GM12878 (cell line): ENCODE measurements at regions not wholly inside any gene's neighbourhood (a gene's known extent, or its start where the extent isn't known, plus 50 kb on each side); places are given as distances from the start of the nearest gene placed in this dataset.

Experiments
- ATAC-seq: fragments of 200-7000 bp; cut with Tn5 transposase; 3 replicates; pipeline ENCODE4 v1.9.1; 2020; ENCODE audit warnings: mild to moderate bottlenecking, moderate library complexity
- BruUV-seq: library from RNA; stranded (reverse); fragments of 400-500 nt; replicated peaks from 2 replicates; lab custom pipeline; 2021; lab: Mats Ljungman, UMichigan
- CTCF ChIA-PET: fragments of 300-600 bp; sonication (Branson Sonifier 250); formaldehyde crosslinking; extraction: SDS; loops from one replicate; lab custom pipeline; 2021; ENCODE audit warnings: inconsistent platforms; lab: Yijun Ruan, JAX
- POLR2A ChIA-PET: fragments of 350-600 bp; formaldehyde crosslinking; extraction: SDS; loops from one replicate; lab custom pipeline; 2021; ENCODE audit warnings: inconsistent platforms; lab: Charles Lee
- RAD21 ChIA-PET: fragments of 300-600 bp; sonication (Branson Sonifier 250); formaldehyde crosslinking; loops from one replicate; lab custom pipeline; 2023; ENCODE audit warnings: antibody characterized with exemption; ENCODE audit not compliant: unreplicated experiment; lab: Charles Lee
- SMC1A ChIA-PET: fragments of 300-600 bp; sonication (Branson Sonifier 250); formaldehyde crosslinking; loops from one replicate; lab custom pipeline; 2023; ENCODE audit not compliant: unreplicated experiment, uncharacterized antibody; lab: Charles Lee
- DNase-seq: peaks from one replicate; pipeline ENCODE4 v3.0.0-alpha.2; 2011; ENCODE audit warnings: low read depth, low spot score
- FAIRE-seq: peaks from 3 replicates; lab custom pipeline; 2011; peaks lifted over from hg19 to GRCh38; lab: Jason Lieb, UNC
- H2AFZ ChIP-seq: 2 replicates; pipeline ENCODE4 v1.6.0; 2011; ENCODE audit warnings: low read depth, low read length, control low read depth; ENCODE audit not compliant: control insufficient read depth
- H3K27ac ChIP-seq: 2 replicates; pipeline ENCODE4 v1.5.1; 2011; ENCODE audit warnings: control low read depth; ENCODE audit not compliant: control insufficient read depth, insufficient read depth
- H3K27me3 ChIP-seq, 2 experiments: replicated peaks in 1 of 2; 2 replicates each; pipeline versions ENCODE4 v1.6.0 to v1.6.1; 2011; ENCODE audit warnings: low read length in 1 of 2; ENCODE audit not compliant: control insufficient read depth in 2 of 2, insufficient read depth in 2 of 2
- H3K36me3 ChIP-seq, 2 experiments: 2 replicates each; pipeline ENCODE4 v1.5.1; 2011; ENCODE audit warnings: low read length in 1 of 2; ENCODE audit not compliant: control insufficient read depth in 2 of 2, insufficient read depth in 2 of 2
- H3K4me1 ChIP-seq: 2 replicates; pipeline ENCODE4 v1.6.1; 2011; ENCODE audit warnings: mild to moderate bottlenecking, low read length, moderate library complexity, mixed read lengths; ENCODE audit not compliant: control insufficient read depth, insufficient read depth
- H3K4me2 ChIP-seq: 2 replicates; pipeline ENCODE4 v1.6.0; 2011; ENCODE audit warnings: control low read depth; ENCODE audit not compliant: control insufficient read depth, insufficient read depth
- H3K4me3 ChIP-seq: fragments of 200-600 bp; sonication (generic); 2 replicates; pipeline ENCODE4 v1.5.1; 2016
- H3K79me2 ChIP-seq: 2 replicates; pipeline ENCODE4 v1.6.0; 2011; ENCODE audit warnings: low read length; ENCODE audit not compliant: control insufficient read depth, insufficient read depth
- H3K9ac ChIP-seq: 2 replicates; pipeline ENCODE4 v1.8.0; 2011; ENCODE audit warnings: low read length, control low read depth, mixed read lengths; ENCODE audit not compliant: control insufficient read depth, insufficient read depth
- H3K9me3 ChIP-seq: replicated peaks from 3 replicates; pipeline ENCODE4 v1.5.1; 2011; ENCODE audit warnings: mild to moderate bottlenecking, low read length; ENCODE audit not compliant: control insufficient read depth, insufficient read depth
- H4K20me1 ChIP-seq: 2 replicates; pipeline ENCODE4 v1.6.0; 2011; ENCODE audit not compliant: control insufficient read depth, insufficient read depth
- CHD4 ChIP-seq: fragments of 200-600 bp; sonication (generic); IDR thresholded peaks from 2 replicates; pipeline ENCODE4 v1.6.1; 2016; ENCODE audit warnings: mild to moderate bottlenecking
- CUX1 ChIP-seq: IDR thresholded peaks from 2 replicates; pipeline ENCODE4 v1.6.1; 2012; ENCODE audit warnings: improper control_type of control experiment, low read depth, low read length; ENCODE audit not compliant: insufficient replicate concordance
- FOXK2 ChIP-seq: fragments of 450-650 bp; IDR thresholded peaks from 2 replicates; pipeline ENCODE4 v1.6.1; 2017; ENCODE audit warnings: mild to moderate bottlenecking, moderate library complexity
- JUNB ChIP-seq: IDR thresholded peaks from 2 replicates; pipeline ENCODE4 v1.6.1; 2016; ENCODE audit warnings: antibody characterized with exemption, mild to moderate bottlenecking
- MTA2 ChIP-seq: fragments of 450-650 bp; IDR thresholded peaks from 2 replicates; pipeline ENCODE4 v1.6.1; 2016; ENCODE audit warnings: low read depth, mild to moderate bottlenecking, moderate library complexity
- NFYB ChIP-seq: IDR thresholded peaks from 2 replicates; pipeline ENCODE4 v1.6.1; 2011; ENCODE audit warnings: low read depth, mild to moderate bottlenecking, low read length, improper control_type of control experiment, moderate library complexity; ENCODE audit not compliant: insufficient read depth
- PML ChIP-seq: IDR thresholded peaks from 2 replicates; pipeline ENCODE4 v1.6.1; 2012; ENCODE audit warnings: low read length, inconsistent platforms
- USF2 ChIP-seq: IDR thresholded peaks from 2 replicates; pipeline ENCODE4 v1.6.1; 2011; ENCODE audit warnings: low read depth, low read length, improper control_type of control experiment, borderline replicate concordance
- WGBS: methylation state at CpG from one replicate; pipeline ENCODE4 v1.1.6; 2016; ENCODE audit warnings: low lambda C conversion rate; ENCODE audit not compliant: insufficient replicate concordance, insufficient coverage; ENCODE audit errors: missing lambda C conversion rate; 5-methylcytosine and 5-hydroxymethylcytosine counted together
- in situ Hi-C: fragments of 300-500 bp; cut with MboI; formaldehyde crosslinking; loops from 9 replicates; pipeline ENCODE4 v1.14.3; 2018; ENCODE audit warnings: mixed read lengths
- intact Hi-C: fragments of 100-400 bp; cut with micrococcal nuclease; formaldehyde crosslinking; loops from one replicate; pipeline ENCODE4 v1.14.2; 2022; ENCODE audit not compliant: unreplicated experiment

GRCh38 chr9:11417782-11418181 is 805.0 kb upstream of the PTPRD start:
- FAIRE-seq (no peak), ATAC-seq (no peak), DNase-seq (no peak)
- POLR2A ChIA-PET: no interaction called here
- Histone ChIP-seq H3K4me1 (no peaks in the 10 kb centered on the region), H3K36me3 (no peaks in the 10 kb centered on the region), H4K20me1 (no peaks in the 10 kb centered on the region), H3K79me2 (no peaks in the 10 kb centered on the region), H3K27ac (no peak overlapping the region), H2AFZ (no peak overlapping the region), H3K9ac (no peak overlapping the region), H3K4me3 (no peak overlapping the region), H3K4me2 (no peak overlapping the region)
- intact Hi-C loops: no loop called here
- RAD21 ChIA-PET: no interaction called here
- SMC1A ChIA-PET: no interaction called here
- CTCF ChIA-PET: no interaction called here
- no TSS peak for BruUV-seq
- in situ Hi-C loops: no loop called here
- TF ChIP-seq CHD4 (no peak), PML (no peak), JUNB (no peak), MTA2 (no peak), NFYB (no peak), FOXK2 (no peak), CUX1 (no peak), USF2 (no peak)
- TF ChIP-seq, all 136 proteins: peak for 0
- H3K9me3 ChIP-seq: no peaks in the 10 kb centered on the region; the same call in 2 of the 3 replicates
- no peaks in the 10 kb centered on the region for H3K27me3 ChIP-seq
- 0% methylated on average over 2 of the region's 2 CpGs for WGBS
